ENCODE measurements at regions not wholly inside any gene's neighbourhood (a gene's known extent, or its start where the extent isn't known, plus 50 kb on each side); places are given as distances from the start of the nearest gene placed in this dataset.
"Not testable (repeated sequence)": the region's sequence is repeated elsewhere in the genome, so short reads cannot be mapped to it uniquely, and the experiment has no call there.

DNA sequence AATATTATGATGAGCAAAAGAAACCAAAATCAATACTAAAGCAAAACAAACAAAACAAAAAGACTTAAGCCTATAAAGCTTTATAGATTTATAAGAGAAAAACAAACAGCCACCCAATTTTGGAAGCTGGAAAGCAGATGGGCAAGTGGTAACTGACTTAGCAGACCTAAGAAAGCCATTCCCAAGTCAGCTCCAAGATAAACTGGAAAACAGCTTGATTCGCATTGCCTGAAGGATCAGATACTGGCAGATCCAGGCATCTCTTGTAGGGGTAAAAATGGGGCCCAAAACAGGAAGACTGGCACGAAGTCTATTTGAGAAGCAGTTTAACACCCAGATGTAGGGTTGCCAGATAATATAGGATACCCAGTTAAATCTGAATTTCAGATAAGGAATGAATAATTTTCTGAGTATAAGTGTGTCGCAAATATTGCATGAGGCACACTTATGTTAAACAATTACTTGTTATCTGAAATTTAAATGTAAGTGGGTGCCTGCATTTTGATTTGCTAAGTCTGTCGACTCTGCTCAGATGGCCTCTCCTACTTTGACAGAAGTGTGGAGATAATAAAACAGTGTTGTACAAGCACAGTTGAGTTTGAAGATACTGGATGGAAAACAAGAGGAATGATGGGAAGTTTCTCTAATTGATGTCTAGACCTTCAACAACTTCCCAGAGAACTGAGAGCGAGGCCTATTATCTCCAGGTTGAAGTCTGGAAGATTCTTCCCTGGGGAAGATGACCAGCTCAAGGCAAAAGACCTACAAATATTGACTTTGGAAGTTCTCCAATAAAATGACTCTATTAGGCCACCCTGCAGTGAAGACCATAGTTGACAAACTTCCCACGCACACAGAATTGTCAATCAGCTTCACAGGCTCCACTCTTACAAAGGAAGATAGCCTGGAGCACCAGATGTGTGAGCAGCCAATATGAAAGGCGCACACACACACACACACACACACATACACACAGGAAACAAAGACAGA lies 113.4 kb downstream of the FAM50B start:
- no peak for DNase-seq (ENCODE audit: low read depth)

DNA sequence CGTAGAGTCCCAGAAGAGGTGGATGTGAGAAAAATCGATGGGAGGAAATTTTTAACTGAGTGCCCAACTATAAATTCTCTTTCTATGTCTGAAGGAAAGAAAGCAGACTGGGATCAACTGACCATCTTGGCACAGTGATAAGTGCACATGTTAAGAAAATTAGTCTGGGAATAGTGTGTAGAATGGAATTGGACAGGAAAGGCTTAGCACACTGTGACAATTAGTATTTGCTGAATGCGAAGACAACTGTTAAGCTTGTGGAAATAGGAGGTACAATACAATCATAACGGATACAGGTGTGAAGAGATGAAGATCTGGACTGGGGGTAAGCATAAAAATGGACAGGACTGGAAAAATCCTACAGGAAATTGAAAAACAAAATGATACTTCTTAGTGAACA lies 114.3 kb downstream of the FAM50B start:
- no peak for DNase-seq (ENCODE audit: low read depth)

DNA sequence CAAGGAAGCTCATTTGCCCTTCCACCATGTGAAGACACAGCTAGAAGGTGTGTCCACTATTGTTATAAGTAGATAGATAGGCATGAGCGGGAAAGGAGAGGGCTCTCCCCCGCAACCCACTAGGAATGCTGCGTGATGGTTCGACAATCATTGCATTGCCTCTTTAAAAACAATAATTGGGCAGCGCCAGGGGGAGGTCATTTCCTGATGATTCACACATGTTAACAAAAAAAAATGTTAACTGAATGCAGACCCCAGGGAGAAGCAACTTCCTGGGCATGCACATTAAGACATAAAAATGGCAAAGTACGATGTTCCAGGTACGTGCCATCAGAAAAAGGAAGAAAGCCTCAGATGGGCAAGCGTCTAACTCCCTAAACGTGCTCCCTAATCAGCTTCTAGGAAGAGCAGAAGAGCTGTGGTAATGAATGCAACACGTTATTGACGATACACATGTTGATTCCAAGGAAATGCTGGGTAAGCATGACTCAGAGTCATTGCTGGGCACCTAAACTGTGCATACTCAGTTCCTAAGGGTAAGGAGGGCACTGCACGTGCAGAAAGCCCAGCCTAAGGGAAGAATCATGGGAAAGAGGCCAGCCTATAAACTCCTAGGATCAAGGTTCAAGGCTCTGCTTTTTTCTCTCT lies 113.7 kb downstream of the FAM217A start:
- no peak for DNase-seq (ENCODE audit: low read depth)

DNA sequence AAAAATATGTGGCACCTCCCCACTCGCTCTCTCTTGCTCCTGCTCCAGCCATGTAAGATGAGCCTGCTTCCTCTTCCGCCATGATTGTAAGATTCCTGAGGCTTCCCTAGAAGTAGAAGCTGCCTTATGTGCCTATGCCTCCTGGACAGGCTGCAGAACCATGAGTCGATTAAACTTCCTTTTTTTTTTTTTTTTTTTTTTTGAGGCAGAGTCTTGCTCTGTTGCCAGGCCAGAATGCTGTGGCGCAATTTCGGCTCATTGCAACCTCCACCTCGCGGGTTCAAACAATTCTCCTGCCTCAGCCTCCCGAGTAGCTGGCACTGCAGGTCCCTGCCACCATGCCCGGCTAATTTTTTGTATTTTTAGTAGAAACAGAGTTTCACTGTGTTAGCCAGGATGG lies 112.5 kb downstream of the FAM217A start:
- DNase-seq (ENCODE audit: low read depth) = no peak

DNA sequence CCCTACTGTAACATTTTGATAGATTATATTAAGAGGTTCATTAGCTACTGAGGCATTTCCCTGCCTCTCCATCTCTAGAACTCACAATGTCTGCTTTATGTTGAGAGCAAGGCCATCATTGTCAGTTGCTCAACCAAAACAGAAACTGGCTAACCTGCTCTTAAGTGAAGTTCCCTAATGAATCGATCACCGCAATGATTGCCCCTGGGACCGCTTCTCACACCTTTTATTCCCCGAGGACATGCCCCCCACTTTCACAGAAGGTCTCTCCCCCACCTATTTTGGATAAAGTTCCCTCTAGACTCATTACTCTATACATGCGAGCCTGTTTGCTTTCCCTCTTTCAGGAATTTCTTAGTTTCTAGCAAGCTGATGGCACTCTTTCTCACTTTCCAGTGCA lies 108.8 kb downstream of the FAM217A start:
- DNase-seq (ENCODE audit: low read depth) = no peak

DNA sequence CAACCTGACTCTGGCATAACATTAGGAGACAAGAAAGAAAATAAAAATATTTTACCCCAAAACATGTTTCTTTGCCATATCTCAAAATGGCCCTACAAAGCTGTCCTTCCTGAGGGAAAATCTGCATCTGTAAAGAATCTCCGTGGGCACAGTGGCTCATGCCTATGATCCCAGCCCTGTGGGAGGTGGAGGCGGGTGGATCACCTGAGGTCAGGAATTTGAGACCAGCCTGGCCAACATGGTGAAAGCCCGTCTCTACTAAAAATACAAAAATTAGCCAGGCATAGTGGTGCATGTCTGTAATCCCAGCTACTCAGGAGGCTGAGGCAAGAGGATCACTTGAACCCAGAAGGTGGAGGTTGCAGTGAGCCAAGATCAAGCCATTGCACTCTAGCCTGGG lies 105.8 kb downstream of the FAM217A start:
- DNase-seq (ENCODE audit: low read depth) = not testable (repeated sequence)

DNA sequence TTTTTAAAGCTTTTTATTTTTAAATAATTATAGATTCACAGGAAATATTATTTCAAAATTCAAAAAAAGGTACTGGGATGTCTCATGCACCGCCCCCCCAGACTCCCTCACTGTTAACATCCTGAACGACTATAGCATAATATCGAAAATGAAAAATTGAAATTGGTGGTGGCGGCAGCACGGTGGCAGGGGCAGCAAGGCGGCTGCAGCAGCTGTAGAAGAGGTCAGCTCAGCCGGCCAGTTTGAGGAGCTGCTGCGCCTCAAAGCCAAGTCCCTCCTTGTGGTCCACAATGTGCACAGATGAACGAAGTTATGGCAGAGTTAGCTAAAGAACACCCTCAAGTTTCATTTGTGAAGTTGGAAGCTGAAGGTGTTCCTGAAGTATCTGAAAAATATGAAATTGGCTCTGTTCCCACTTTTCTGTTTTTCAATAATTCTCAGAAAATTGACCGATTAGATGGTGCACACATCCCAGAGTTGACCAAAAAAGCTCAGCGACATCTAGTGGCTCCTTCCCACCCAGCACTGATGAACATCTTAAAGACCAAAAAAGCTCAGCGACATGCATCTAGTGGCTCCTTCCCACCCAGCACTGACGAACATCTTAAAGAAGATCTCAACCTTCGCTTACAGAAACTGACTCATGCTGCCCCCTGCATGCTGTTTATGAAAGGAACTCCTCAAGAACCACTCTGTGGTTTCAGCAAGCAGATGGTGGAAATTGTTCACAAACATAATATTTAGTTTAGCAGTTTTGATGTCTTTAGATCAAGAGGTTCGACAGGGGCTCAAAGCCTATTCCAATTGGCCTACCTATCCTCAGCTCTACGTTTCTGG lies 100.8 kb downstream of the FAM217A start:
- DNase-seq (ENCODE audit: low read depth) = peak; percentile 20

DNA sequence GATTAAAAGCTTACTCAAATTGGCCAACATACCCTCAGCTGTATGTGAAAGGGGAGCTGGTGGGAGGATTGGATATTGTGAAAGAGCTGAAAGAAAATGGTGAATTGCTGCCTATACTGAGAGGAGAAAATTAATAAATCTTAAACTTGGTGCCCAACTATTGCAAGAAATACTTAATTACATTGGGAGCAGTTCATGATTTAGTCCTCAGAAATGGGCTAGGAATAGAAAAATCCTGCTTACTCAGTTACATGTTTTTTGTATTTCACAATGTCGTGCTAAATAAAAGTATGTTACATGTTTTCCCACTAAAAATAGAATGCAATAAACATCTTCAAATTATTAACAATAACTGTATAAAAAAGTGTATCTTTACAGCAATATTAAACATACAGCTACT lies 100.0 kb downstream of the FAM217A start:
- not testable (repeated sequence) for DNase-seq (ENCODE audit: low read depth)

DNA sequence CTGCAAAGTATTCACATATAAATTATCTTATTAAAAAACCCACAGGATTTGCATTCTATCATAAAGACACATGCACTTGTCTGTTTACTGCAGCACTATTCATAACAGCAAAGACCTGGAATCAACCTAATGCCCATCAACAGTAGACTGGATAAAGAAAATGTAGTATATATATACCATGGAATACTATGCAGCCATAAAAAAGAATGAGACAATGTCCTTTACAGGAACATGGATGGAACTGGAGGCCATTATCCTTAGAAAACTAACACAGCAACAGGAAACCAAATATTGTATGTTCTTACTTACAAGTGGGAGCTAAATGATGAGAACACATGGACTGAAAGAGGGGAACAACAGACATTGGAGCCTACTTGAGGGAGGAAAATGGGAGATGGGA lies 97.0 kb downstream of the FAM217A start:
- DNase-seq (ENCODE audit: low read depth) = no peak

DNA sequence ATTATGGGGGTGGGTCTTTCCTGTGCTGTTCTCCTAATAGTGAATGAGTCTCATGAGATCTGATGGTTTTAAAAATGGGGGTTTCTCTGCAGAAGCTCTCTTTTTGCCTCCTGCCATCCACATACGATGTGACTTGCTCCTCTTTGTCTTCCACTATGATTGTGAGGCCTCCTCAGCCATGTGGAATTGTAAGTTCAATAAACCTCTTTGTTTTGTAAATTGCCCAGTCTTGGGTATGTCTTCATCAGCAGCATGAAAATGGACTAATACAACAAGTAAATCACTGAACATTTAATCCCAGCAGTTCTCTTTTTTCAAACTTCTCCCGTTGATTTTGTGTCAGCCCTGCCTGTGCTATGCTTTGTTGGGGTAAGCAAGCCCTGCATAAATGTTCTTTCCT lies 95.2 kb downstream of the FAM217A start:
- no peak for DNase-seq (ENCODE audit: low read depth)

DNA sequence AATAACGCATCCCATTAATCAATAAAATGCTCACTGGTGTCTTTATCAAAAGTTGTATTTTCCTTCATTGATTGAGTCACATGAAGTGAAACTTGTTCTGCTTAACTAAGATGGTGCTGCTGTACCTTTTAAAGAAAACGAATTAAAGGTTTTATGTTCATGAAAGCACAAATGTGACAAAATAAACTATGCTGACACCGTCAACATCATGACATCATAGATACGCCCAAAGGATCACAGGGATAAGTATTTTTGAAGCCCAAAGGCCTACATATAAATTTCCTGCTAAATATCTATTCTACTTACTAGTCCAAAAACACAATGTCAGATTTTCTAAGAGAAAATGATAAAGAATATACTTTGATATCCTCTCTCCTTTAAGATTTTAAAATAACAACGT lies 94.4 kb downstream of the FAM217A start:
- no peak for DNase-seq (ENCODE audit: low read depth)

DNA sequence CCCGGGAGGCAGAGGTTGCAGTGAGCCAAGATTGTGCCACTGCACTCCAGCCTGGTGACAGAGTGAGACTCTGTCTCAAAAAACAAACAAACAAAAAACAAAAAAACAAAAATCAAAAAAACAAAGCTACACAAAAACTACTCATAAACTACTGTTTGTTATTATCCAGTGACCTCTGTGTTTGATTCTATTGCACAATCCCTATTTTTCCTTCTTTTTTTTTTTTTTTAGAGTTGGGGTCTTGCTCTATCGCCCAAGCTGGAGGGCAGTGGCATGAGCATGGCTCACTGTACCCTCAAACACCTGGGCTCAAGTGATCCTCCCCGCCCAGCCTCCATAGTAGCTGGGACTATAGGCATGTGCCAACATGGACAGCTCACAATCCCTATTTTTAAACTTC lies 92.7 kb downstream of the FAM217A start:
- no peak for DNase-seq (ENCODE audit: low read depth)

DNA sequence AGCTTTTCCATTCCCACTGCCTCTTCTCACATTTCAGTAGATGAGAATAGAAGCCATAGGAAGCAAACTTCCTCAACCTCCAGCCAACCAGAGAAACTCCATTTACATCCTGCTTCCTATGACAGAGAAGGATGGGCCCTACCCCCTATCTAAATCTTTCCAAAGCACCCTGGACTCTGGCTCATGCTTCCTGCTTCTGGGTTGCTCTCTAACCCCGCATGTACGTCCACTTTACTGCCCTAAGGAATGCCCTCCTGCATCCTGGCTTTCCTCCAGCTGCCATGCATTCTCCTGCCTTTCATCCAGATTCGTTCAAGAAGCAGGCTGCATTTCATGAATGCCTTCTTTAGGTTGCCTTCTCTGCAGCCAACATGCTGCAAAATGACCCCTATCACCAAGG lies 91.9 kb downstream of the FAM217A start:
- DNase-seq (ENCODE audit: low read depth) = no peak

DNA sequence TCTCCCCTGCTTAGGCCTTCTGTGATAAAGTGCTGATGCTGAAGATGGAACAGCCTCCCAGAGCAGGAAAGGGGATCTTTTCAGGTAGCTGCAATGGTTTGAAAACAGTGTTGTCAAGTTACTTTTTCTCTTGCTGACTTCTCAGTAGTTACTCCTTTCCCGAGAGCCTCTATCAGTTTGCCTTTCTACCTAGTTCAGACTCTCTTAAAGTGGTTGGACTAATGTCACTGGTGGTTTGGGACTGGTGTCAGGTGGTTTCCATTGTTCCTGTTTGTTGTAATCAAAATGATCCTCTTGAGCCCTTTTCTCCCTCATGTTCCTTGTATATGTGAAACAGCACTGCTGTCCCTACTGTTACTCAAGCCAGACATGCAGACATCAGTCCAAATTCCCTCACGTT lies 91.4 kb downstream of the FAM217A start:
- DNase-seq (ENCODE audit: low read depth) = no peak

DNA sequence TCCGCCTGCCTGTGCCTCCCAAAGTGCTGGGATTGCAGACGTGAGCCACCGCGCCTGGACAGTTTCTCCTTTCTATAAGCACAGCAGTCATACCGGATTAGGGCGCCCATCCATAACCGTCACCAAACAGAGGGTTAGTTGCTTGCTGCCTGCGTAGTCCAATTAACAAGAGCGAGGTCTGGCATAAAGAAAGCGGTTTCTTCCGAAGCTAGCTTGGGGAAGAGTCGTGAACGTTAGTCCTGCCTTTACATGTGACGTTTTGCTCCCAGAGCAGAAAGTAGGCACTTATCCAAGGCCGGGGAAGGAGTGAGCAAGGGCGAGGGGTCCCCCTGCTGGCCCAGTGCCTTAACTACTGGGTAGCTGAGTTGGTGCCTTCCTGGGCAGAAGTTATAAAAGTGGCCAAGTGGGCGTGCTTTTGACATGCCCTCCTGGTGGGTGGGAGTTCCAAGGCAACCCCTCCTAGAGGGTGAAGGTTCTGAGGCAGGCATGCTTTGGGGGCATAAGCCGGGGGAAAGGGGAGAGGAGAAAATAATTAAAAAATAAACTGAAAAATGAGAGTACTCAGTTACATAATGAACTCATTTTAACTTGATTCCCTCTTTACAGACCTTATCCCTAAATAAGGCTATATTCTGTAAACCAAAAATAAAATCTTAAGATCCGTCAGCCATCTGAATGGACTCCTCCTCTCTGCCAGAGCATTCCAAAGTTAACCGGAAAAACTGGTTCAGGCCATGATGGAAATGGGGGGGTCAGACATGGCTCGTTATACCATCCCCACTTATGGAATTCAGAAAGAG lies 88.0 kb downstream of the FAM217A start:
- DNase-seq (ENCODE audit: low read depth) = peak; percentile 57

DNA sequence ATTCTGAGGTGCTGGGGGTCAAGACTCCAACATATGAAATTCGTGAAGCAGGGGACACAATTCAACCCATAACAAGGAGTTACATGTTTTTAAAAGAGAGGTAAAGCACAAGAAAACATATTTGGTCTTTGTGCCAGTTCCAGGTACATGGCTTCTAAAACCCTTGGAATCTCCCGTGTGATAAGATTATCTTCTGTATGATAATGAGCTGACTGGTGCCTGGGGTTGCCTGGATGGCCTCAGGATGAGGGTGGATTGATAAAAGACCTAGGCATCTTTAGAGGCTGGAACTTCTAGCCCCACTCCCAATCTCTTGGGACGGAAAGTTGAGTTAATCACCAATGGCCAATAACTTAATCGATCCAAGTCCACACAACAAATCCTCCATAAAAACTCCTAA lies 87.0 kb downstream of the FAM217A start:
- no peak for DNase-seq (ENCODE audit: low read depth)

DNA sequence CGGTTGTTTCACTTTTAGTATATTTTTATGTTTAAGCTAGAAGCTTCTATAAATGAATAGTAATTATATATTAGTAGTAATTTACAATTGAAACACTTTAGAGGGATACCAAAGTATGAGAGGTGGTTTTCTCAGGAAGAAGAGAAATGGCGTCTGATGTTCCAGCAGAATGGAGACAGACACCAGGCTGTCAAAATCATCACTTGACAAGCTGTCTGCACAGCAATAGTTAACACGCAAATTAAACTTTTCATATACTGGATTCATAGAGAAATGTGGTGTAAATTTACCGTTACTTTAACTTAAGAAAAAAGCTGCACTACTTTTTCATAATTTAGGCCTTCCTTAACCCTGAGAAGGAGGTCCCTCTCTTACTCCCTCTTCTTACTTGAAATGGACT lies 82.6 kb downstream of the FAM217A start:
- DNase-seq (ENCODE audit: low read depth) = no peak

DNA sequence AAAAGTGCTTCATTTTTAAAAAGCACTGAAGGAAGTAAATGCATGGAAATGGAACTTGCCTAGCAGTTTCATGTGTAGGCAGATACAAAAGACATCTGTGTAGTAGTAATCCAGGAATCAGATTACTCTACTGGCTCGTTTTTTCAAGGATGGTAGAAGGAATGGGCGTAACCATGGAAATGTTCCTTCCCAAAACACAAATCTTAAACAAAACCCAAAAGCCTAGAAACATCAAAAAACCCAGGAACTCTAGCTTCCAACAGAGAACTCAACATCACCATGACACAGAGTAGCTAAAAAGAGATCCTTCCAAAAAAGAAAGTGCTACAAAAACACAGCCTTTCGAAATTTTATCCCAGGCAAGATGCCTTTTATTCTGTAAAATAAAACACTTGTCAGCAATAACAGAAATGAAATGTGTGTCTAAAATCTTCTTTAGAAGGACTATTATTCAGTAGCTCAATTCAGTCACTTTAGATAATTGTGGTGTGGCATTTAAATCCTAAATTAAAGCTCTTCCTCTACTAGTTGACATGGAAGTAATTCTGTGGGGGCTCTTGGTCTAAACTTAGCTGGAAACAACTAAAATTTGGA lies 81.7 kb downstream of the FAM217A start:
- DNase-seq (ENCODE audit: low read depth) = no peak

DNA sequence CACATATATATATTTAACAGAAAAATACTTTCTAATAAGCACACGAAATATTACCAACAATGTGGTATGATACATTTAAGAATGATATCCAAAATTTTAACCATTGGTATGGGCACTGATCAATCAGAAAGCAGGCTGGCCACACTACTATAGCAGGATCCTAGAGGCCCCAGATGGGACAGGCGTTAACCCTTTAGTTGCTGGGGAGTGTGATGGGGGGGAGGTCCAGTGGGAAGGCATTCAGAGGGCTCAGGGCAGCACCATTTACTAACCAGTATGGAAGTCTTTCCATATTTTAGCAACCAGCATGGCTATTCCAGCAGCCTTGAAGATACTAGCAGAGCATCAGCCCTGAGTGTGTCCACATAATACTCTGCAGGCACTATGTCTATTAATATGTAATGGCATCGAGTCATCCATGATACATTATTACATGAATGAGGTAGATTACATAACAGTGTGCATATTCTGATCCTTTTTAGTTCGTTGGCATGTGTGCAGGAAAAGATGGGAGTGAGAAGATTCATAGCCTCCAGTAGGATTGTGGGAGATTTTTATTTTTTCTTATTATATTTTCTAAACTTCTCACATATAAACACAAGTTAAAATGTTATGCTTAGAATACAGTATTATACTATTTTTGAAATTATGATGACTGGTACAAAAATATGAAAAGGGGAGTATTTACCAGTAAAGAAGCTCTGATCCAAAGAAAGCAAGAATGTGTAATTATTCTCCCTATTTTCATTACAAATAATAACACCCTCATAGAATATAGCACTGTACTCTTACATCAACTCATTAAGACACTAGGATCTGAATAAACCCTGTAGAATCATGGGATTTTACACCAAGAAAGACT lies 78.9 kb downstream of the FAM217A start:
- no peak for DNase-seq (ENCODE audit: low read depth)

DNA sequence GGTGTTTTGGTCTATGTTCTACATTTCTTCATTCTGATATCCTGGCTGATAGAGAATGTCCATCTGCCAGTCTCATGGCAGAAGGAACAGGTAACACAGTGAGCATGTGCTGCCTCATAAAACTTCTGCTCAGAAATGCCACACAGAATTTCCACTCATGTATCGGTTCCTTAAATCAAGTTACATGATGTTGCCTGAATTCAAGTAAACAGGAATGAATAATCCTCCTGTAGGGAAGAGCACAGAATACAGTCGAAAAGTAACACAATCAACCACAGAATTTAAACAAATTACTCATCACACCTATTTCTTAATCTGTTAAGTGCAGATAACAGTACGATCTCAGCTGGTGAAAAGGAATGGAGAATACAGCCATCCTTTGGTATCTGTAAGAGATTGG lies 74.7 kb downstream of the FAM217A start:
- no peak for DNase-seq (ENCODE audit: low read depth)
